ENCODE measurements at regions not wholly inside any gene's neighbourhood (a gene's known extent, or its start where the extent isn't known, plus 50 kb on each side); places are given as distances from the start of the nearest gene placed in this dataset.
A peak's percentile ranks its signal among the peaks of the same experiment; 100 is the strongest.

DNA sequence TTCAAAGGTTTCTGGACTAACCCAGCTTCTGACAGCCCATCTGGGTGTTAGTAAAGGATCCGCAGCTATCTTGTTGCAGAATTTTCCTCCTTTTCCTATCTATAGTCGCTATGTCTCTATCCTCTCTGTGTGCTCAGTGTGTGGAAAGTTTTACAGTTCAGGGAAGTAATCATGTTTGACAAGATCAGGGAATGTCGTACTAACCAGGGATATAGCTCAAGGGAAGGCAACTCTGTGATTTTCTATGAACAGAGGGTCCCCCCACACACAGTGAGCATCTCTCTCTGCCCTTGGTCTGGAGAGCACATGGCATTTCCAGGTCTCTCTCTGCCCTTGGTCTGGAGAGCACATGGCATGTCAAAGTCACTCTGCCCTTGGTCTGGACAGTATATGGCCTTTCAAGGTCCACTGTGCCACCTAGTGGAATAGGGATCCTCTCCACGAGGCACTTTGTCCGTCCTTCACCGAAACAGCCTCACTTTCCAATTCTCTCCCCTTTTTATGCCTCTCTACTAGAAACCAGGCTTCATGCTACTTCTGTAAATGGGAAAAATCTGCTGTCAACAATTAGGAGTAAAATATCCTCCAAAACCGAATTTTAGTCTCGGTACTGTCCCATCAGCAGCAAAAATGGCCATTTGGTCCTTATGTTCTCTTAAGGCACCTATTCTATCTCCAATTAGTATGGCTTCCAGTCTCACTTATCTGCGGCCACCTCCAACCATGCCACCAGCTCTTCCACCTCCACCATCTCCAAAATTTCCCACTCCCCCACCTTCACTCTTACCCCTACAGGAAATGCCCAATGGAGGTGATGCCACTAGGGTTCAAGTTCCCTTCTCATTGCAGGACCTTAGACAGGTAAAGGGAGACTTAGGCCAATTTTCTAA is 88.7 kb downstream of the IGLL5 start:
- in situ Hi-C loops (cut with HindIII; ENCODE audit: low pct_unique_long_range_greater_than_20kb, low sequenced_read_pairs): no loop called here
- no peak for TF ChIP-seq POLR2AphosphoS5 (IDR thresholded peaks at IDR 0.05; ENCODE audit: low read depth, low read length)
- TF ChIP-seq SIN3A (IDR thresholded peaks at IDR 0.05; ENCODE audit: borderline replicate concordance, insufficient read depth, low read depth, low read length): no peak
- TF ChIP-seq CTCF (IDR thresholded peaks at IDR 0.05): peak; percentile 33
- TF ChIP-seq TCF7L2 (IDR thresholded peaks at IDR 0.05; ENCODE audit: low read depth, low read length): no peak
- TF ChIP-seq, protein P1, sequence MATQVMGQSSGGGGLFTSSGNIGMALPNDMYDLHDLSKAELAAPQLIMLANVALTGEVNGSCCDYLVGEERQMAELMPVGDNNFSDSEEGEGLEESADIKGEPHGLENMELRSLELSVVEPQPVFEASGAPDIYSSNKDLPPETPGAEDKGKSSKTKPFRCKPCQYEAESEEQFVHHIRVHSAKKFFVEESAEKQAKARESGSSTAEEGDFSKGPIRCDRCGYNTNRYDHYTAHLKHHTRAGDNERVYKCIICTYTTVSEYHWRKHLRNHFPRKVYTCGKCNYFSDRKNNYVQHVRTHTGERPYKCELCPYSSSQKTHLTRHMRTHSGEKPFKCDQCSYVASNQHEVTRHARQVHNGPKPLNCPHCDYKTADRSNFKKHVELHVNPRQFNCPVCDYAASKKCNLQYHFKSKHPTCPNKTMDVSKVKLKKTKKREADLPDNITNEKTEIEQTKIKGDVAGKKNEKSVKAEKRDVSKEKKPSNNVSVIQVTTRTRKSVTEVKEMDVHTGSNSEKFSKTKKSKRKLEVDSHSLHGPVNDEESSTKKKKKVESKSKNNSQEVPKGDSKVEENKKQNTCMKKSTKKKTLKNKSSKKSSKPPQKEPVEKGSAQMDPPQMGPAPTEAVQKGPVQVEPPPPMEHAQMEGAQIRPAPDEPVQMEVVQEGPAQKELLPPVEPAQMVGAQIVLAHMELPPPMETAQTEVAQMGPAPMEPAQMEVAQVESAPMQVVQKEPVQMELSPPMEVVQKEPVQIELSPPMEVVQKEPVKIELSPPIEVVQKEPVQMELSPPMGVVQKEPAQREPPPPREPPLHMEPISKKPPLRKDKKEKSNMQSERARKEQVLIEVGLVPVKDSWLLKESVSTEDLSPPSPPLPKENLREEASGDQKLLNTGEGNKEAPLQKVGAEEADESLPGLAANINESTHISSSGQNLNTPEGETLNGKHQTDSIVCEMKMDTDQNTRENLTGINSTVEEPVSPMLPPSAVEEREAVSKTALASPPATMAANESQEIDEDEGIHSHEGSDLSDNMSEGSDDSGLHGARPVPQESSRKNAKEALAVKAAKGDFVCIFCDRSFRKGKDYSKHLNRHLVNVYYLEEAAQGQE (IDR thresholded peaks at IDR 0.05; ENCODE audit: insufficient read depth in 1 of 2, low read depth in 2 of 2, low read length in 1 of 2): no peak
- Histone ChIP-seq H3K4me3 (ENCODE audit: low read depth in 2 of 2, low read length in 2 of 2) (no peak overlapping the region), H3K9me3 (ENCODE audit: control insufficient read depth, insufficient read depth, low read depth, low read length) (peaks cover 12% of the 10 kb centered on the region; the same call in 1 of the 2 replicates), H3K36me3 (ENCODE audit: control insufficient read depth, insufficient read depth, low read length) (no peaks in the 10 kb centered on the region), H3K27ac (ENCODE audit: low read length) (no peak overlapping the region), H3K4me1 (ENCODE audit: control insufficient read depth, insufficient read depth, low read length) (no peaks in the 10 kb centered on the region), H3K27me3 (ENCODE audit: control insufficient read depth, insufficient read depth, low read length) (no peaks in the 10 kb centered on the region)
- intact Hi-C loops (cut with micrococcal nuclease; ENCODE audit: unreplicated experiment): no loop called here
- ChIA-PET POLR2A (no interaction called here), CTCF (no interaction called here)
- DNase-seq (ENCODE audit: low read depth, low spot score) (no peak), ATAC-seq (no peak)
- no TSS peak for BruUV-seq (replicated peaks)

- no peaks in the 10 kb centered on the region for H3K4me1 ChIP-seq (ENCODE audit: control insufficient read depth, insufficient read depth, low read length)
- no peaks in the 10 kb centered on the region for H3K36me3 ChIP-seq (ENCODE audit: control insufficient read depth, insufficient read depth, low read length)
- no TSS peak for BruUV-seq (replicated peaks)
- ATAC-seq: no peak
- POLR2A ChIA-PET: no interaction called here
- peaks cover 12% of the 10 kb centered on the region; the same call in 1 of the 2 replicates for H3K9me3 ChIP-seq (ENCODE audit: control insufficient read depth, insufficient read depth, low read depth, low read length)
- CTCF ChIA-PET: no interaction called here
- no peaks in the 10 kb centered on the region for H3K27me3 ChIP-seq (ENCODE audit: control insufficient read depth, insufficient read depth, low read length)
- H3K27ac ChIP-seq (ENCODE audit: low read length): no peak overlapping the region
- in situ Hi-C loops (cut with HindIII; ENCODE audit: low pct_unique_long_range_greater_than_20kb, low sequenced_read_pairs): no loop called here
- intact Hi-C loops (cut with micrococcal nuclease; ENCODE audit: unreplicated experiment): no loop called here
- H3K4me3 ChIP-seq (ENCODE audit: low read depth in 2 of 2, low read length in 2 of 2): no peak overlapping the region
- no peak for TF ChIP-seq SIN3A (IDR thresholded peaks at IDR 0.05; ENCODE audit: borderline replicate concordance, insufficient read depth, low read depth, low read length)
- no peak for TF ChIP-seq CTCF (IDR thresholded peaks at IDR 0.05)
- TF ChIP-seq, protein P1 (IDR thresholded peaks at IDR 0.05; ENCODE audit: insufficient read depth in 1 of 2, low read depth in 2 of 2, low read length in 1 of 2): no peak
- TF ChIP-seq TCF7L2 (IDR thresholded peaks at IDR 0.05; ENCODE audit: low read depth, low read length): no peak
- no peak for TF ChIP-seq POLR2AphosphoS5 (IDR thresholded peaks at IDR 0.05; ENCODE audit: low read depth, low read length)
- no peak for DNase-seq (ENCODE audit: low read depth, low spot score)
These were observed 90.0 kb downstream of the IGLL5 start for GRCh38 chr22:22977479-22978200.
